IMR-90 (cell line): ENCODE measurements at regions not wholly inside any gene's neighbourhood (a gene's known extent, or its start where the extent isn't known, plus 50 kb on each side); places are given as distances from the start of the nearest gene placed in this dataset.
A peak's percentile ranks its signal among the peaks of the same experiment; 100 is the strongest.

ENCODE experiments used
- ATAC-seq: fragments of 200-7000 bp; cut with Tn5 transposase; 2 replicates; pipeline ENCODE4 v1.9.1; 2020; ENCODE audit warnings: low read depth, mild to moderate bottlenecking, moderate library complexity
- BruUV-seq: library from RNA; stranded (reverse); fragments of 400-500 nt; replicated peaks from 2 replicates; lab custom pipeline; 2021; lab: Mats Ljungman, UMichigan
- CTCF ChIA-PET: fragments of 300-600 bp; formaldehyde crosslinking; extraction: SDS; loops from one replicate; lab custom pipeline; 2021; ENCODE audit warnings: antibody characterized with exemption; lab: Yijun Ruan, JAX
- POLR2A ChIA-PET: fragments of 300-600 bp; sonication (Branson Sonifier 250); formaldehyde crosslinking; loops from one replicate; lab custom pipeline; 2022; ENCODE audit warnings: antibody characterized with exemption; ENCODE audit not compliant: unreplicated experiment; lab: Charles Lee
- DNase-seq: peaks from one replicate; pipeline ENCODE4 v3.0.0; 2013
- H2AFZ ChIP-seq: replicated peaks from 2 replicates; pipeline ENCODE3; 2013; ENCODE audit warnings: low read length, mild to moderate bottlenecking; ENCODE audit not compliant: poor library complexity
- H2AK5ac ChIP-seq: 2 replicates; pipeline ENCODE4 v1.6.1; 2013; ENCODE audit warnings: low read depth, low read length, inconsistent platforms
- H2AK9ac ChIP-seq: replicated peaks from 2 replicates; pipeline ENCODE3; 2013; ENCODE audit warnings: mild to moderate bottlenecking, low read depth, low read length, moderate library complexity; ENCODE audit not compliant: poor library complexity
- H2BK120ac ChIP-seq: 2 replicates; pipeline ENCODE4 v1.6.1; 2013; ENCODE audit warnings: low read depth, low read length, inconsistent platforms
- H2BK15ac ChIP-seq: 3 replicates; pipeline ENCODE4 v1.6.1; 2013; ENCODE audit warnings: low read depth, low read length, inconsistent platforms
- H2BK20ac ChIP-seq: 2 replicates; pipeline ENCODE4 v1.6.1; 2013; ENCODE audit warnings: low read depth, mild to moderate bottlenecking, inconsistent platforms, low read length, moderate library complexity
- H2BK5ac ChIP-seq: 2 replicates; pipeline ENCODE4 v1.6.1; 2013; ENCODE audit warnings: mild to moderate bottlenecking, low read depth, low read length, inconsistent platforms; ENCODE audit not compliant: poor library complexity, severe bottlenecking
- H3K14ac ChIP-seq: replicated peaks from 2 replicates; pipeline ENCODE4 v1.6.1; 2013; ENCODE audit warnings: low read depth, low read length, inconsistent platforms
- H3K18ac ChIP-seq: 2 replicates; pipeline ENCODE4 v1.6.1; 2013; ENCODE audit warnings: low read depth, low read length, control low read depth
- H3K23ac ChIP-seq: 2 replicates; pipeline ENCODE4 v1.6.1; 2013; ENCODE audit warnings: low read depth, low read length, inconsistent platforms
- H3K27ac ChIP-seq: 2 replicates; pipeline ENCODE4 v1.5.1; 2013; ENCODE audit warnings: mild to moderate bottlenecking, control low read depth, low read length; ENCODE audit not compliant: insufficient read depth
- H3K27me3 ChIP-seq: 2 replicates; pipeline ENCODE4 v1.6.1; 2013; ENCODE audit warnings: low read length; ENCODE audit not compliant: control insufficient read depth, insufficient read depth
- H3K36me3 ChIP-seq: 2 replicates; pipeline ENCODE4 v1.6.1; 2013; ENCODE audit warnings: low read length, mixed read lengths; ENCODE audit not compliant: control insufficient read depth, insufficient read depth
- H3K4ac ChIP-seq: 2 replicates; pipeline ENCODE4 v1.6.1; 2013; ENCODE audit warnings: low read depth, low read length, inconsistent platforms
- H3K4me1 ChIP-seq: 2 replicates; pipeline ENCODE4 v1.6.1; 2013; ENCODE audit warnings: low read length, mixed read lengths; ENCODE audit not compliant: control insufficient read depth, insufficient read depth
- H3K4me2 ChIP-seq: 2 replicates; pipeline ENCODE4 v1.6.1; 2013; ENCODE audit warnings: low read depth, mild to moderate bottlenecking, control low read depth, low read length, moderate library complexity
- H3K4me3 ChIP-seq: 2 replicates; pipeline ENCODE4 v1.5.1; 2013; ENCODE audit warnings: low read depth, mild to moderate bottlenecking, control low read depth, low read length, moderate library complexity; ENCODE audit not compliant: insufficient read depth
- H3K56ac ChIP-seq: 2 replicates; pipeline ENCODE4 v1.6.1; 2013; ENCODE audit warnings: low read length, inconsistent platforms; ENCODE audit not compliant: insufficient read depth; ENCODE audit errors: extremely low read depth
- H3K79me1 ChIP-seq, 2 experiments: 2 replicates each; pipeline ENCODE4 v1.6.1; 2013; ENCODE audit warnings: low read length in 2 of 2, inconsistent platforms in 1 of 2, low read depth in 1 of 2
- H3K9ac ChIP-seq: 2 replicates; pipeline ENCODE4 v1.6.1; 2013; ENCODE audit warnings: low read depth, low read length, control low read depth
- H3K9me1 ChIP-seq: 2 replicates; pipeline ENCODE4 v1.6.1; 2013; ENCODE audit warnings: low read length, inconsistent platforms; ENCODE audit not compliant: insufficient read depth
- H3K9me3 ChIP-seq: 2 replicates; pipeline ENCODE4 v1.6.1; 2013; ENCODE audit warnings: low read length; ENCODE audit not compliant: control insufficient read depth, insufficient read depth
- H4K20me1 ChIP-seq: 2 replicates; pipeline ENCODE4 v1.6.1; 2013; ENCODE audit warnings: low read length, inconsistent platforms; ENCODE audit not compliant: insufficient read depth
- H4K5ac ChIP-seq: 2 replicates; pipeline ENCODE4 v1.6.1; 2013; ENCODE audit warnings: mild to moderate bottlenecking, low read depth, low read length, control low read depth
- H4K8ac ChIP-seq, 2 experiments: 2 replicates each; pipeline ENCODE4 v1.6.1; 2013; ENCODE audit warnings: low read depth in 2 of 2, low read length in 2 of 2, control low read depth in 1 of 2, inconsistent platforms in 1 of 2
- H4K91ac ChIP-seq: 2 replicates; pipeline ENCODE4 v1.6.1; 2013; ENCODE audit warnings: low read depth, low read length, inconsistent platforms; ENCODE audit not compliant: insufficient read depth
- BHLHE40 ChIP-seq: fragments of 150-350 bp; IDR thresholded peaks from 2 replicates; pipeline ENCODE4 v1.6.1; 2016; ENCODE audit warnings: mild to moderate bottlenecking, low read depth, low read length
- CEBPB ChIP-seq: IDR thresholded peaks from 2 replicates; pipeline ENCODE4 v1.6.1; 2012; ENCODE audit warnings: low read depth, low read length, improper control_type of control experiment
- CHD1 ChIP-seq: IDR thresholded peaks from 2 replicates; pipeline ENCODE4 v1.6.1; 2012; ENCODE audit warnings: low read depth, low read length, improper control_type of control experiment
- FOS ChIP-seq: fragments of 150-350 bp; IDR thresholded peaks from 2 replicates; pipeline ENCODE4 v1.6.1; 2016; ENCODE audit warnings: low read depth, low read length
- MAFK ChIP-seq: IDR thresholded peaks from 2 replicates; pipeline ENCODE4 v1.6.1; 2012; ENCODE audit warnings: low read depth, low read length, improper control_type of control experiment
- MAZ ChIP-seq: IDR thresholded peaks from 2 replicates; pipeline ENCODE4 v1.6.1; 2012; ENCODE audit warnings: low read depth, mild to moderate bottlenecking, low read length, improper control_type of control experiment, moderate library complexity, borderline replicate concordance
- MXI1 ChIP-seq: IDR thresholded peaks from 2 replicates; pipeline ENCODE4 v1.6.1; 2012; ENCODE audit warnings: low read depth, mild to moderate bottlenecking, low read length, moderate library complexity, borderline replicate concordance
- NFE2L2 ChIP-seq: fragments of 150-350 bp; IDR thresholded peaks from 2 replicates; pipeline ENCODE4 v1.6.1; 2016; ENCODE audit warnings: low read depth, mild to moderate bottlenecking, low read length
- POLR2A ChIP-seq: IDR thresholded peaks from 2 replicates; pipeline ENCODE4 v1.6.1; 2012; ENCODE audit warnings: mild to moderate bottlenecking, low read depth, low read length
- RAD21 ChIP-seq: IDR thresholded peaks from 2 replicates; pipeline ENCODE4 v1.6.1; 2012; ENCODE audit warnings: low read length, improper control_type of control experiment
- RCOR1 ChIP-seq: IDR thresholded peaks from 2 replicates; pipeline ENCODE4 v1.6.1; 2012; ENCODE audit warnings: mild to moderate bottlenecking, low read length, improper control_type of control experiment; ENCODE audit not compliant: insufficient replicate concordance
- RFX5 ChIP-seq: IDR thresholded peaks from 2 replicates; pipeline ENCODE4 v1.8.0; 2012; ENCODE audit warnings: low read depth, mild to moderate bottlenecking, low read length, moderate library complexity
- SMC3 ChIP-seq: fragments of 150-350 bp; IDR thresholded peaks from 2 replicates; pipeline ENCODE4 v1.6.1; 2016; ENCODE audit warnings: low read depth, mild to moderate bottlenecking, antibody characterized with exemption, low read length, moderate library complexity
- WGBS, 2 experiments: methylation state at CpG; one replicate each; pipeline versions ENCODE4 v1.1.5 to v1.1.7; 2013; ENCODE audit warnings: missing lambda C conversion rate in 2 of 2; ENCODE audit not compliant: insufficient read length in 1 of 2; ENCODE audit errors: extremely low coverage in 2 of 2; 5-methylcytosine and 5-hydroxymethylcytosine counted together
- dilution Hi-C: fragments of 300-500 bp; cut with HindIII; formaldehyde crosslinking; loops from one replicate; pipeline ENCODE4 v1.14.3; 2018; ENCODE audit warnings: low sequenced_read_pairs; ENCODE audit not compliant: unreplicated experiment
- in situ Hi-C: fragments of 300-500 bp; cut with MboI; formaldehyde crosslinking; loops from 3 replicates; pipeline ENCODE4 v1.14.3; 2019; ENCODE audit warnings: low sequenced_read_pairs, inconsistent platforms, mixed read lengths
- intact Hi-C: fragments of 100-400 bp; cut with micrococcal nuclease; formaldehyde crosslinking; loops from 2 replicates; pipeline ENCODE4 v1.10.0; 2022
- TF ChIP-seq, protein P1 (sequence below): fragments of 150-350 bp; IDR thresholded peaks from 2 replicates; pipeline ENCODE4 v1.6.1; 2016; ENCODE audit warnings: low read depth, mild to moderate bottlenecking, low read length, moderate library complexity, borderline replicate concordance
- TF ChIP-seq, protein P2 (sequence below): fragments of 150-350 bp; IDR thresholded peaks from 2 replicates; pipeline ENCODE4 v1.6.1; 2017; ENCODE audit warnings: mild to moderate bottlenecking, antibody characterized with exemption, low read length, low read depth
- TF ChIP-seq, protein P3 (sequence below): conservative IDR thresholded peaks from 2 replicates; pipeline ENCODE4 v1.5.1; 2012; ENCODE audit warnings: mild to moderate bottlenecking, low read depth, low read length, improper control_type of control experiment

DNA sequence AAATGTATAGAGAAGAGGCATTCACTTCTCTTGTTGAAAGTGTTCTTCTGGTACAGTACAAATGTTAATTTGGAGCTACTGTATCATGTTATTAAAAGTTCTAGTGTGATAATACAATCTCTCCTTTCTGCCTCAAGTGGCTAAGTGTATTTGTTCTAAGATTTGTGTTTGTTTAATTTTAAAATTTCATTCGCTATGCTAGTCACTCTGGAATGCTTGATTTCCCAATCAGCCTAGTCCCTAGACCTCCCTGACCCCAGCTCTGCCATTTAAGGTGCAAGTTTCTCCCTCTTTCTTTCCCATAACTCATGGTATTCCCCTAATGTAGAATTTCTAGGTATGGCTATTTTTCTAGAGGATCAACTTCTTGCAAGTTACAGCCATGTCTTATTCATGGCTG is 817.4 kb downstream of the STIM2 start:
- DNase-seq (no peak), ATAC-seq (peak; percentile 35)
- Histone ChIP-seq H4K91ac (no peak overlapping the region), H2BK15ac (no peak overlapping the region), H3K4me1 (no peaks in the 10 kb centered on the region), H2BK120ac (no peak overlapping the region), H2BK5ac (no peak overlapping the region), H3K36me3 (no peaks in the 10 kb centered on the region), H3K9ac (no peak overlapping the region), H3K27ac (no peak overlapping the region), H3K18ac (no peak overlapping the region), H2AFZ (no peak overlapping the region), H3K4me2 (no peak overlapping the region), H3K56ac (no peak overlapping the region), H2AK5ac (no peak overlapping the region), H3K9me1 (no peaks in the 10 kb centered on the region), H3K23ac (no peak overlapping the region), H4K5ac (no peak overlapping the region), H3K4ac (no peak overlapping the region), H3K14ac (no peak overlapping the region), H3K9me3 (no peaks in the 10 kb centered on the region), H2BK20ac (no peak overlapping the region), H2AK9ac (no peak overlapping the region), H3K4me3 (no peak overlapping the region), H3K27me3 (no peaks in the 10 kb centered on the region), H3K79me1 (no peaks in the 10 kb centered on the region), H4K20me1 (no peaks in the 10 kb centered on the region), H4K8ac (no peak overlapping the region)
- WGBS, 2 experiments, result no CpG with 5 or more reads among the region's 1 CpG
- intact Hi-C loops, result no loop called here
- POLR2A ChIA-PET, result no interaction called here
- no TSS peak for BruUV-seq
- TF ChIP-seq POLR2A (no peak), CHD1 (no peak), MAZ (no peak), BHLHE40 (no peak), RFX5 (no peak), MAFK (no peak), FOS (no peak), NFE2L2 (no peak), RCOR1 (no peak), MXI1 (no peak), SMC3 (no peak), RAD21 (no peak), CEBPB (no peak)
- TF ChIP-seq, protein P1, sequence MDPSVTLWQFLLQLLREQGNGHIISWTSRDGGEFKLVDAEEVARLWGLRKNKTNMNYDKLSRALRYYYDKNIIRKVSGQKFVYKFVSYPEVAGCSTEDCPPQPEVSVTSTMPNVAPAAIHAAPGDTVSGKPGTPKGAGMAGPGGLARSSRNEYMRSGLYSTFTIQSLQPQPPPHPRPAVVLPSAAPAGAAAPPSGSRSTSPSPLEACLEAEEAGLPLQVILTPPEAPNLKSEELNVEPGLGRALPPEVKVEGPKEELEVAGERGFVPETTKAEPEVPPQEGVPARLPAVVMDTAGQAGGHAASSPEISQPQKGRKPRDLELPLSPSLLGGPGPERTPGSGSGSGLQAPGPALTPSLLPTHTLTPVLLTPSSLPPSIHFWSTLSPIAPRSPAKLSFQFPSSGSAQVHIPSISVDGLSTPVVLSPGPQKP, result no peak
- TF ChIP-seq, protein P2, sequence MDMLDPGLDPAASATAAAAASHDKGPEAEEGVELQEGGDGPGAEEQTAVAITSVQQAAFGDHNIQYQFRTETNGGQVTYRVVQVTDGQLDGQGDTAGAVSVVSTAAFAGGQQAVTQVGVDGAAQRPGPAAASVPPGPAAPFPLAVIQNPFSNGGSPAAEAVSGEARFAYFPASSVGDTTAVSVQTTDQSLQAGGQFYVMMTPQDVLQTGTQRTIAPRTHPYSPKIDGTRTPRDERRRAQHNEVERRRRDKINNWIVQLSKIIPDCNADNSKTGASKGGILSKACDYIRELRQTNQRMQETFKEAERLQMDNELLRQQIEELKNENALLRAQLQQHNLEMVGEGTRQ, result no peak
- TF ChIP-seq, protein P3, sequence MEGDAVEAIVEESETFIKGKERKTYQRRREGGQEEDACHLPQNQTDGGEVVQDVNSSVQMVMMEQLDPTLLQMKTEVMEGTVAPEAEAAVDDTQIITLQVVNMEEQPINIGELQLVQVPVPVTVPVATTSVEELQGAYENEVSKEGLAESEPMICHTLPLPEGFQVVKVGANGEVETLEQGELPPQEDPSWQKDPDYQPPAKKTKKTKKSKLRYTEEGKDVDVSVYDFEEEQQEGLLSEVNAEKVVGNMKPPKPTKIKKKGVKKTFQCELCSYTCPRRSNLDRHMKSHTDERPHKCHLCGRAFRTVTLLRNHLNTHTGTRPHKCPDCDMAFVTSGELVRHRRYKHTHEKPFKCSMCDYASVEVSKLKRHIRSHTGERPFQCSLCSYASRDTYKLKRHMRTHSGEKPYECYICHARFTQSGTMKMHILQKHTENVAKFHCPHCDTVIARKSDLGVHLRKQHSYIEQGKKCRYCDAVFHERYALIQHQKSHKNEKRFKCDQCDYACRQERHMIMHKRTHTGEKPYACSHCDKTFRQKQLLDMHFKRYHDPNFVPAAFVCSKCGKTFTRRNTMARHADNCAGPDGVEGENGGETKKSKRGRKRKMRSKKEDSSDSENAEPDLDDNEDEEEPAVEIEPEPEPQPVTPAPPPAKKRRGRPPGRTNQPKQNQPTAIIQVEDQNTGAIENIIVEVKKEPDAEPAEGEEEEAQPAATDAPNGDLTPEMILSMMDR, result no peak
- dilution Hi-C loops, result no loop called here
- in situ Hi-C loops, result no loop called here
- CTCF ChIA-PET, result no interaction called here
